ENCODE measurements at regions not wholly inside any gene's neighbourhood (a gene's known extent, or its start where the extent isn't known, plus 50 kb on each side); places are given as distances from the start of the nearest gene placed in this dataset.
"Not testable (repeated sequence)": the region's sequence is repeated elsewhere in the genome, so short reads cannot be mapped to it uniquely, and the experiment has no call there.

DNA sequence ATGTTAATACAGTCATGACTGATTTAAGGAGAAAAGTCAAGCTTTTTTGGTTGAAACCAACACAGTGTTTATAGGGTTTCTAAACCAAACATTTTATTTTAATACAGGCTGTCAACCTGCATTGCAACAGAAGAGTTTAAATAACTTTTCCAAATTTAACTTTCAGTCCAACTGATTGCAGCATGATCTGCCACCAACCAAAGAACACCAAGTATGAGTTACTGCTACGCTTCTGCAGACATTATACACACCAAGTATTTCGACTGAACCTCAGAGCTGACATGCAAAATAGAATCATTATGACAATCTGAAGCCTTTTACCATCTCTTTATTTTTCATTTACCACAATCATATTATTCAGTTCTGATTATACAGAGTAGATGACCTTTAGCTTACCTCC lies 151.2 kb upstream of the DST start:
- TF ChIP-seq, protein P1, sequence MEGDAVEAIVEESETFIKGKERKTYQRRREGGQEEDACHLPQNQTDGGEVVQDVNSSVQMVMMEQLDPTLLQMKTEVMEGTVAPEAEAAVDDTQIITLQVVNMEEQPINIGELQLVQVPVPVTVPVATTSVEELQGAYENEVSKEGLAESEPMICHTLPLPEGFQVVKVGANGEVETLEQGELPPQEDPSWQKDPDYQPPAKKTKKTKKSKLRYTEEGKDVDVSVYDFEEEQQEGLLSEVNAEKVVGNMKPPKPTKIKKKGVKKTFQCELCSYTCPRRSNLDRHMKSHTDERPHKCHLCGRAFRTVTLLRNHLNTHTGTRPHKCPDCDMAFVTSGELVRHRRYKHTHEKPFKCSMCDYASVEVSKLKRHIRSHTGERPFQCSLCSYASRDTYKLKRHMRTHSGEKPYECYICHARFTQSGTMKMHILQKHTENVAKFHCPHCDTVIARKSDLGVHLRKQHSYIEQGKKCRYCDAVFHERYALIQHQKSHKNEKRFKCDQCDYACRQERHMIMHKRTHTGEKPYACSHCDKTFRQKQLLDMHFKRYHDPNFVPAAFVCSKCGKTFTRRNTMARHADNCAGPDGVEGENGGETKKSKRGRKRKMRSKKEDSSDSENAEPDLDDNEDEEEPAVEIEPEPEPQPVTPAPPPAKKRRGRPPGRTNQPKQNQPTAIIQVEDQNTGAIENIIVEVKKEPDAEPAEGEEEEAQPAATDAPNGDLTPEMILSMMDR (IDR thresholded peaks at IDR 0.05; ENCODE audit: low read depth, low read length): no peak
- H3K4me3 ChIP-seq (ENCODE audit: low read depth, low read length): no peak overlapping the region

DNA sequence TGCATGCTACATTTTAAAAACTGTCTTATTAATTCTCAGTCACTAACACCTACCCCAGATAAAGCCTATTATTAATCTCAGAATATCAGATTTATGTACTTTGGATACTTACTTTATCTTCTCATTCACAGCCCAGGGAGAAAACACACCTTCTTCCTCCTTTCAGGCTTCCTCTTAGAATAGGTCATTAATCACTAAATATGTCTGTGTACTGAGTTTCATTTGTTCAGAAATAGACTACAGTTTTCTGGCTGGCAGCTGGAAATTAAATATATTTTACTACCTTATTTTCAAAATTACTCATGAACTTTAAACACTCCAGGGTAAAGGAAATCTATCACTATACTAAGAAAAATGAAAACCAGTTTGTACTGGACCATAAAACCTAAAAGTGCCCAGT lies 147.7 kb upstream of the DST start:
- TF ChIP-seq, protein P1 (IDR thresholded peaks at IDR 0.05; ENCODE audit: low read depth, low read length): no peak
- H3K4me3 ChIP-seq (ENCODE audit: low read depth, low read length): no peak overlapping the region

DNA sequence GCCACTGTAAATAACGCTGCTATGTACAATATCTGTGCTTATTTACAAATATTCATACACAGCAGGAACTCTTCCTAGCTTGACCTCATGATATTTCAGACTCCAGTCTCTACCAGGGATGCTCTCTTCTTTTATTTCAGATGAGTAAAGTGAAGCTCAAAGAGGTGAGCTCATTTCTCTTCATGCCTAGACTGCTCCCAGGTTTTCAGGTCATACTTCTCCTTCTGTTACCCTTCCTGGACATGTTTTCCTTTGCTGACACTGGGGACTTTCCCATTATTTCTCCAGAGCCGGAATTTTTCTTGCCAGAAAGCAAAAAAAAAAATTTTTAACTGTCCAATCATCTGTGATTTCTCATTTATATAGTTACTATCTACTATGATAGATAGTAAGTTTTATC lies 147.2 kb upstream of the DST start:
- TF ChIP-seq, protein P1 (IDR thresholded peaks at IDR 0.05; ENCODE audit: low read depth, low read length): no peak
- H3K4me3 ChIP-seq (ENCODE audit: low read depth, low read length): no peak overlapping the region

DNA sequence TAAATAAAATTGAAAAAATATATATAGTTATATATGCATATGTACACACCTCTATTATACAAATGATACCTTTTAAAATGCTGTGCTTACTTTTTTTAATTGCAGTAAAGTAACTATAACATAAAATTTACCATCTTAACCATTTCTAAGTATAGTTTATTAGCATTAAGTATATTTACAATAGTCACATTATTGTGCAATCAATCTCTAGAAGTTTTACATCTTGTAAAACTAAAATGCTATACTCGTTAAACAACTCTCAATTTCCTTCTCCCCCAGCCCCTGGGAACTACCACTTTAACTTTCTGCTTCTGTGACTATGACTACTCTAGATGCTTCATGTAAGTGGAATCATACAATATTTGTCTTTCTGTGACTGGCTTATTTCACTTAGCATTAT lies 146.7 kb upstream of the DST start:
- TF ChIP-seq, protein P1 (IDR thresholded peaks at IDR 0.05; ENCODE audit: low read depth, low read length): no peak
- H3K4me3 ChIP-seq (ENCODE audit: low read depth, low read length): no peak overlapping the region

DNA sequence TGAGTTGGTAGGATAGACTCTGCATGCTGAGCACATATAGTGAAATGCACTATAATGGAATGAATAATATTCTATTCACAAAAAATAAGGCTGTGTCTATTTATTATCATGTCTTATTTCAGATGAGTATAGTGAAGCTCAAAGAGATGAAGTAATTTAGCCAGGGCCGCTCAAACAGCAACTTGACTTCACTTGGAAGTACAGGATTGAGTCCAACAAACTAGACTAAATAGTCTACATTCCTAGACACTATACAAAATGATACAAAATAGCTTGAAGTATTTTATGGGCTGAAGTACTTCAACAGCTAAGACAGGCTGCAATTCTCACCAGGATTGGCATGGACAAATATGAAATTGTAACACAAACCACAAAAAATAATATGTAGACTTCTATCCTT lies 144.5 kb upstream of the DST start:
- TF ChIP-seq, protein P1 (IDR thresholded peaks at IDR 0.05; ENCODE audit: low read depth, low read length): no peak
- no peak overlapping the region for H3K4me3 ChIP-seq (ENCODE audit: low read depth, low read length)

DNA sequence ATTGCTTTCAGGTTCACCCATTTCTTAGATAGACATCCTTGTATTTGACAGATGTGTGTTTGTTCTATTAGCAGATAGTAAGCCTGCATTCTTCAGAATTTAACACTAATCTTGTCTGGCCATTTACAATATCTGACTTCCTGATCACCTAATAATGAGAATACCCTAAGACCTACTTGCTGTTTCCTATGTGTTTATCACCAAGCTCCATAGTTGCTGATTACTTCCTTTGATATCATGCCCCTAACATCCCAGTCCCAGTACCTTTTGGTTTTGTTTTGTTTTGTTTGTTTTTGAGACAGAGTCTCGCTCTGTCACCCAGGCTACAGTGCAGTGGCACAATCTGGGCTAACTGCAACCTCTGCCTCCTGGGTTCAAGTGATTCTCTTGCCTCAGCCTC lies 143.6 kb upstream of the DST start:
- TF ChIP-seq, protein P1 (IDR thresholded peaks at IDR 0.05; ENCODE audit: low read depth, low read length): no peak
- H3K4me3 ChIP-seq (ENCODE audit: low read depth, low read length): no peak overlapping the region

DNA sequence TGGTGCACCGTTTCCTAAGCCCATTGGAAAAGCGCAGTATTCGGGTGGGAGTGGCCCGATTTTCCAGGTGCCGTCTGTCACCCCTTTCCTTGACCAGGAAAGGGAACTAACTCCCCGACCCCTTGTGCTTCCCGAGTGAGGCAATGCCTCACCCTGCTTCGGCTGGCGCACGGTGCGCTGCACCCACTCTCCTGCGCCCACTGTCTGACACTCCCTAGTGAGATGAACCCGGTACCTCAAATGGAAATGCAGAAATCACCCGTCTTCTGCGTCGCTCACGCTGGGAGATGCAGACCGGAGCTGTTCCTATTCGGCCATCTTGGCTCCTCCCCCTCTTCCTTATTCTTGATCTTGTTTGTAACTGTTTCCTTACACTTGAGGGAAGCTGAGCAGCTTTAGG lies 142.8 kb upstream of the DST start:
- not testable (repeated sequence) for H3K4me3 ChIP-seq (ENCODE audit: low read depth, low read length)

DNA sequence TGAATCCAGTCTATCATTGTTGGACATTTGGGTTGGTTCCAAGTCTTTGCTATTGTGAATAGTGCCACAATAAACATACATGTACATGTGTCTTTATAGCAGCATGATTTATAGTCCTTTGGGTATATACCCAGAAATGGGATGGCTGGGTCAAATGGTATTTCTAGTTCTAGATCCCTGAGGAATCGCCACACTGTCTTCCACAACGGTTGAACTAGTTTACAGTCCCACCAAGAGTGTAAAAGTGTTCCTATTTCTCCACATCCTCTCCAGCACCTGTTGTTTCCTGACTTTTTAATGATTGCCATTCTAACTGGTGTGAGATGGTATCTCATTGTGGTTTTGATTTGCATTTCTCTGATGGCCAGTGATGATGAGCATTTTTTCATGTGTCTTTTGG lies 137.4 kb upstream of the DST start:
- not testable (repeated sequence) for H3K4me3 ChIP-seq (ENCODE audit: low read depth, low read length)

- H3K4me3 ChIP-seq (ENCODE audit: low read depth, low read length): not testable (repeated sequence)
Observed at GRCh38 chr6:56778503-56778902, 135.8 kb upstream of the DST start.

Data from WI38 (cell line).